Epithelial cell of esophagus (primary cell): ENCODE measurements at regions not wholly inside any gene's neighbourhood (a gene's known extent, or its start where the extent isn't known, plus 50 kb on each side); places are given as distances from the start of the nearest gene placed in this dataset.

Experiments
- DNase-seq: peaks from one replicate; pipeline ENCODE4 v3.0.0; 2010; ENCODE audit warnings: low read depth
- H3K4me3 ChIP-seq: 2 replicates; pipeline ENCODE4 v1.5.1; 2011; ENCODE audit warnings: mild to moderate bottlenecking, low read length, control low read depth
- TF ChIP-seq, protein P1 (sequence below): IDR thresholded peaks from 2 replicates; pipeline ENCODE4 v1.5.1; 2011; ENCODE audit warnings: low read depth, mild to moderate bottlenecking, low read length, control low read depth, inconsistent platforms; ENCODE audit not compliant: insufficient read depth; ENCODE audit errors: missing control alignments

DNA sequence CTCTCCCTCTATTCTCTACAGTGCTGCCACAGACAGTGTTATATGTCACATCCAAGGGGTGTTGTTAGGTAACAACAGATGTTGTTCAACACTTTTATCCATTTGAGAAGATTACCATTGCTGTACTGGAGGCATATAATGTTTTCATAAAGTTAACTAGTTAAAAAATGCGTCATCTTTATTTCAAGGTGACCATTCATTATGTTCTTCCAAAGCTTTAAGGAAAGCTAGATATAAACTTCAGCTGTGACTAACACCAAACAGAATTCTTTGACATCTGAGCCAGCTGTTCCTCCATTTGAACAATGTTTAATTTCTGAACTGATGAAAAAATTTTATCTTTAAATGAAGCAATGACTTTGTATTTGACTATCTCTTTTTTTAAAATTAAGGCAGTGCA is 1099.6 kb upstream of the TMEFF2 start:
- TF ChIP-seq, protein P1, sequence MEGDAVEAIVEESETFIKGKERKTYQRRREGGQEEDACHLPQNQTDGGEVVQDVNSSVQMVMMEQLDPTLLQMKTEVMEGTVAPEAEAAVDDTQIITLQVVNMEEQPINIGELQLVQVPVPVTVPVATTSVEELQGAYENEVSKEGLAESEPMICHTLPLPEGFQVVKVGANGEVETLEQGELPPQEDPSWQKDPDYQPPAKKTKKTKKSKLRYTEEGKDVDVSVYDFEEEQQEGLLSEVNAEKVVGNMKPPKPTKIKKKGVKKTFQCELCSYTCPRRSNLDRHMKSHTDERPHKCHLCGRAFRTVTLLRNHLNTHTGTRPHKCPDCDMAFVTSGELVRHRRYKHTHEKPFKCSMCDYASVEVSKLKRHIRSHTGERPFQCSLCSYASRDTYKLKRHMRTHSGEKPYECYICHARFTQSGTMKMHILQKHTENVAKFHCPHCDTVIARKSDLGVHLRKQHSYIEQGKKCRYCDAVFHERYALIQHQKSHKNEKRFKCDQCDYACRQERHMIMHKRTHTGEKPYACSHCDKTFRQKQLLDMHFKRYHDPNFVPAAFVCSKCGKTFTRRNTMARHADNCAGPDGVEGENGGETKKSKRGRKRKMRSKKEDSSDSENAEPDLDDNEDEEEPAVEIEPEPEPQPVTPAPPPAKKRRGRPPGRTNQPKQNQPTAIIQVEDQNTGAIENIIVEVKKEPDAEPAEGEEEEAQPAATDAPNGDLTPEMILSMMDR: no peak
- H3K4me3 ChIP-seq: no peak overlapping the region
- no peak for DNase-seq

DNA sequence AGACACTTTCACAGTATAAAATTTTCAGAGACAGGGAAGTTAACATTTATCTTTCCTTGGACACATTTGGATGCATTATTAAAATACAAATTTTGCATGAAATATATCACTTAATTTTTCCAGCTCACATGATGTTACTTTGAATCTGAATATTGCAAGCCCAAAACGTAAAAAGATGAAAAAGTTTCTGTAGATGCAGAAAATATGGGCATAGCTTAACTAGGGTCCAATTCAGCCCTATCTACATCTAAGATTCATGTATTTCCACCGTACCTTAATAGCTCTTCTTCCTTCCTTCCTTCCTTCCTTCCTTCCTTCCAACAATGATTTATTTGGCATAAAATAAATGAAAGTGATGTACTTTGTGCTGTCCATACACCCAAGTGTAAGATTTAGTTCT is 1084.6 kb upstream of the TMEFF2 start:
- no peak overlapping the region for H3K4me3 ChIP-seq
- TF ChIP-seq, protein P1: no peak
- no peak for DNase-seq

DNA sequence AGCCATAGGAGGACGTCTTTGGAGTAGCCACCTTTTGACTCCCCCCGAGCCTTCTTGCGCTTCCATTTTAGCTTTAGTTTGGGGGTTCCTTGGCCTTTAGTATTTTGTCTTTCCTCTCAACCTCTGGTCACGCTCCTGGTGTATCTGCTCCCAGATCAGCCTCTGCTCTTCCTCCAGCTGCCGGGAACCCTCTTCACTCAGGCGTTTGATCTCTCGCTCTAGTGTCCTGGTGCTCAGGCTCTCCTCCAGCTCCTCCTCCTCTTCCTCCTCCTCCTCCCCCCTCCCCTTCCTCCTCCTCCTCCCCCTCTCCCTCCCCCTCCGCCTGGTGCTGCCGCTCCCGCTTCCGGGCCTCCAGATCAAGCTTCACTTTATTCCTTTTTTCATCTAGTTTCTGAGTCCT is 1082.3 kb upstream of the TMEFF2 start:
- H3K4me3 ChIP-seq: no peak overlapping the region
- no peak for DNase-seq
- TF ChIP-seq, protein P1: no peak

DNA sequence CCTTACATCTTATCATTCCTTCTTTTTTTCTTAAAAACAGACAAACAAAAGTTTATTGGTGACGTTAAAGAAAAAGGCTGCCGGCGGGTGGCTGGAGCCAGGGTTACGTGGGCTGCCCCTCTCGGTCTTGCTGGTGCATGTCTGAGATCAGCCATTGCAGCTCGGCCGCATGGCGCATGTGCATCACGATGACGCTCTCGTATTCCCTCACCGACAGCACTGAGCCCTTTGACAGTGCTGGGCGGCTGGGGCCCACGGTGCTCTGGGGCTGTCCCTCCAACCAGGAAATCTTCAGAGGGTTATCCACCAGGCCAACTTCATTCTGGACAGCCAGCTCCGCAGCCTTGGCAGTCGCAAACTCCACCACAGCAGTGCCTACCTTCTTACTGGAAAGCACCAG is 1081.8 kb upstream of the TMEFF2 start:
- H3K4me3 ChIP-seq: no peak overlapping the region
- DNase-seq: no peak
- TF ChIP-seq, protein P1: no peak

DNA sequence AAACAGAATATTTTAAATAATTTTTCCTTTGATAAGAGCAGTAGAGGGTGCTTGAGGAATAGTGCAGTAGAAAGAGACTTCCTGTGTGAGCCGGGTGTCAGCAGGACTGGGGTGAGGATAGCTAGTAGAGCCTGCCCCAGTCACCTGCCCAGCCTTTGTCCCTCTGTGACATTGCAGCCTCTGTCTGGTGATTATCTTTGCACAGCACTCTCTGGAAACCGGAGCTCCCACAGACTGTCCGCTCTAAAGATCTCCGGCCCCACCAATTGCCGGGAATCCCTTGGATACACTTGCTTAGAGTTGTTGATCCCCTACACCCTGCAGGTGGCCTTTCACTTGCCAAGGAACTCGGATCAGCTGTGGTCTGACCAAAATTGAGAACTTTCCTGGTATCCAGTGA is 1081.3 kb upstream of the TMEFF2 start:
- H3K4me3 ChIP-seq: no peak overlapping the region
- no peak for DNase-seq
- TF ChIP-seq, protein P1: no peak

DNA sequence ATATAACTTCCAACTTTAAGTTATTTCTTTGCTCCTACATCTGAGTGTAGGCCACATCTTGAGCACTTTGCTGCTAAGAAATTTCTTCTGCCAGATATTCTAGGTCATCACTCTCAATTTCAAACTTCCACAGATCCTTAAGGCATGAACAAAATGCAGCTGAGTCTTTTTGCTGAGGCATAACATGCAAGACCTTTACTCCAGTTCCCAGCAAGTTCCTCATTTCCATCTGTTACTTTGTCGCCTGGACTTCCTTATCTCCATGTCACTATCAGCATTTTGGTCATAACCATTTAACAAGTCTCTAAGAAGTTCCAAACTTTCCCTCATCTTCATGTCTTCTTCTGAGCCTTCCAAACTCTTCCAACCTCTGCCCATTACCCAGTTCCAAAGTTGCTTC is 1077.3 kb upstream of the TMEFF2 start:
- no peak for DNase-seq
- TF ChIP-seq, protein P1: no peak
- H3K4me3 ChIP-seq: no peak overlapping the region

DNA sequence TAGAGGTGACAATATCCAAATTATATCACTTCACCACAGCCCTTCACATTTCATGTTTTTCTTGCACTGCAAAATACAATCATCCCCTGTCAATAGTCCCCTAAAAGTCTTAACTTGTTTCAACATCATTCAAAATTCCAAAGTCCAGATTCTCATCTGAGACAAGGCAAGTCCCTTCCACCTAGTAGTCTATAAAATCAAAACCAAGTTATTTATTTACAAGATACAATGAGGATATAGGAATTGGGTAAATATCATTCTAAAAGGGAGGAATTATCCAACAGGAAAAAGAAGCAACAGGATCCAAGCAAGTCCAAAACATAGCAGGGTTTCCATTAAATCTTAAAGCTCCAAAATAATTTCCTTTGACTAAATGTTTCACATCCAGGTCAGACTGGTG is 1076.1 kb upstream of the TMEFF2 start:
- TF ChIP-seq, protein P1: no peak
- no peak for DNase-seq
- no peak overlapping the region for H3K4me3 ChIP-seq
